A204.1 (cell line): ENCODE measurements at regions not wholly inside any gene's neighbourhood (a gene's known extent, or its start where the extent isn't known, plus 50 kb on each side); places are given as distances from the start of the nearest gene placed in this dataset.
"Not testable (repeated sequence)": the region's sequence is repeated elsewhere in the genome, so short reads cannot be mapped to it uniquely, and the experiment has no call there.

Experiments
- FAIRE-seq: peaks from 2 replicates; lab custom pipeline; 2012; peaks lifted over from hg19 to GRCh38; lab: Jason Lieb, UNC

DNA sequence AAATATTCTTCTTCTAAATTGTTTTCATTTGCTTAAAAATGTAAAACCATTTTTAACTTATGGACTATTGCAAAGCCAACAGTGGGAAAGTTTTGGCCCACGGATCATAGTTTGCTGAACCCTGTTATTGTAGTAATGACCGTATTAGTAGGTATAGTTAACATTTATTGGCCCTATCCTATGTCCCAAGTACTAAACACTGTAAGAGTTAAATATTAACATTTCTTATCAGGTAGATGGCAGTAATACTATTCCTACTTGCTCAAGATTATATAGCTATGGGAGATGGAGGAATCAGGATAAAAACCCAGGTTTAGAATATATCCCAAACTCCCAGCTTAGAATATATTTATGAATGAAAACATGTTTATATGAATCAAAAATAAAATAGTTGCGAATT lies 993.2 kb downstream of the SORCS3 start:
- FAIRE-seq, result no peak

DNA sequence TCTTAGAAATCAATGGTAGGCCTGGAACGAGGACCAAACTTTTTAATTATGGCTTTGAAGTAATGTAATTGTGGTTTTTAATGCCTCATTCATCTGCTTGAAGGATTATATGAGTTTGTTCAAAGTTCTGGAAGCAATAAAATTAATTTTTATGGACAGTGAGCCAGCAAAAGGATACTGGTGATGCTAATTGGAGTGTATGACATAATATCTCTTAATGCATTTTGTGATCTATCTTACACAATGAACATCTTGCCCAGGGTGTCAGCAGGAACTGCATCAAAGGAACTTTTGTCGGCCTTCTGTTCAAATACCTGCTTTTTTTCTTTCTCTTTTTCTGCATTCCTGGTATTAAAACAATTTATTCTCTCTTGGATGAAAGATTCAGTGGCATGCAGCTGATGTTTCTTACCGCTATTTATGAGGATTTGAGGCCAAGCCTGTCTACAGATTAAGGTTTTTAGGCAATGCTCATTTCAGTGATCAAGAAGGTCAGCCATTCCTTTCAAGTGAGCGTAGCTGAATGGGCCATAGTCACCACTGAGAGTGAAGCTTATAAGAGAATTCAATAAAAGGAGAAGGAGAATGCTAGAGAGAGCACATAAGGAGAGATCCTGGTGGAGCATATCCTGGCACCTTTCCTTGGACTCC lies 974.8 kb downstream of the SORCS3 start:
- FAIRE-seq, result no peak

DNA sequence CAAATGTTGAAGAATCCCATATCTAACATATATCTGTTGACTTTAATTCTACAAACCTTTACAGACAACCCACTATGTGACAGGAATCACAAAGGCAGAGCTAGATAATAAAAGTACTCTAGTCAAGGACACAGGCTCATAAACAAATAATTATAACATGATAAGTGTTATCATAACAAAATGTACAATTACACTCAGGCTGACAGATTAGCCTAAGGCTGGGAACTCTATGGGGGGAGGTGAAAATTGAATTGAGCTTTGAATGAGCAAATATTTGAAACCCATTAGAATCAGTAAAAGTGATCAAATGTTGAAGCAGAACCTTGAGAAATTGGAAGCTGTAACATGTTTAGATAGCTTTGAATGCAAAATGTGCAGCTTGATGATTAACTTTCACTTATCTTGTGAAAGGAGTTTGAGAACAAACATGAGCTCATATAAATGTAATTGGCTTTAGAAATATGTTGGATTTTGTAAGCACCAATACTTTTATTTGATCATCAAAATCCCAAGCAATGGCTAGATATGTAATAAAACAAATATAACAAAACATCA lies 970.2 kb downstream of the SORCS3 start:
- FAIRE-seq, result no peak

DNA sequence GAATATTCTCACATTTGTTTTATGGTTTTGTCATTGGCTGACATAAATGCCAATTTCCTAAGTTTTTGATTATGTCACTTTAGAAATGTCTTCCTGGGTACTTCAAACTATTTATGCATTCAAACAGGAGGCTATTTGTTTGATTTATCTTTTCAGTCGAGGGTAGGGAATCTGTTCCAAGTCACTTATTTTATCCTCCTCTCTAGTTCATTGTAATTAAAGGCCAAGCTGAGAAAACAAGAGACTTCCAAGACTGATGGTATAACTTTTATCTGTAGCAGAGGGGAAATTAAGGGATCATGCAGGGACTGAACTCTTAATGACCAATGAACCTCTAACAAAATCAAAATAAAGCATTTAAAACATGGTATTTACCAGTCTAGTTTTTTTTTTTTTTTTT lies 968.4 kb downstream of the SORCS3 start:
- no peak for FAIRE-seq

DNA sequence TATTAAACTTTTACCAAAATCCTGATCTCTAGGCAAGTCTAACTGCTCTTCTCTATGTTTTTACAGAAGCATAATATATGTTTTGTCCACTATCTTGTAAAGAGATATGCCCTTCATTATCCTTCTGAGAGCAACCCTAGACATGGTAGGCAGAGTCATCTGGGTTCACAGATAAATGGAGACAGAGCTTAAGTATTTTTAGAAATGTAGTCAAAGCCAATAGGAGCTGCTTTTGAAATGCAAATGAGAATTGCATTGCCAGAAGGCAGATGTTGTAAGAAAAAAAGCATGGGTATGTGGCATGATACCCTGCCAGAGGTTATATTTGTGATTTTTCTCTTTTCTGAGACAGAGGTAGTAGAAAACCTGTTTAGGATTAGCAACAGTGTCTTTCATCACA lies 964.8 kb downstream of the SORCS3 start:
- FAIRE-seq, result no peak

DNA sequence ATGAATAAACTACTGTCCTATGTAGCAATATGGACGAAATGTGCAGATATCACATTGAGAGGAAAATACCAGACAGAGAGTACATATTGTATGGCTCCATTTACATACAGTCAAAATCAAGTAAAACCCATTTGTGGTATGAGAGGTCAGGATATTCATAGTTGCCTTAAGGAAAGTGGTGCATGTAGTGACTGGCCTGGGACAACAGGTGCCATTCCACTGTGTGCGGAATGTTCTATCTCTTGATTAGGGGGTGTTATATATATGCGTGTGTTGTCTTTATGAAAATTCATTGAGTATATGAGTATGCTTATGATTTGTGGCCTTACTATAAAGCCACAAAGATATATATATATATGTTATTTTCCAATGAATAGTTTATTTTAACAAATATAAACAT lies 964.0 kb downstream of the SORCS3 start:
- no peak for FAIRE-seq

DNA sequence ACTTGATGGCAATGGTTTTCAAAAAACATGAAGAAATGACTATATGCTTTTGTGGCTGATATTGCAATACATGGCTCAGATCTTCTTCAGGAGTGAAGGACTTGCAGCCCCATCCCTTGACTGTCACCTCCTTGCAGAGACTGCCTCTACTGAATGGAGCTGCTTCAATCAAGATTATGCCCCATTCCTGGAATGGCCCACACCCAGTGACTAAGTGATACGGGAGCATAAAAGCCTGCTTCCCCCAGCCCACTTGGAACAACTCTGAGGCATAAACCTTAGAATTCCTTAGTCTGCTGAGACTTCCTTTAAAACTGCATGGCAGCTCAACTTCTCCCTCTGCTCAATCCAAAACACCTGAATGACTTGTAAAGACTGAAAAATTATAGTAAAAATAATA lies 957.1 kb downstream of the SORCS3 start:
- FAIRE-seq, result no peak

DNA sequence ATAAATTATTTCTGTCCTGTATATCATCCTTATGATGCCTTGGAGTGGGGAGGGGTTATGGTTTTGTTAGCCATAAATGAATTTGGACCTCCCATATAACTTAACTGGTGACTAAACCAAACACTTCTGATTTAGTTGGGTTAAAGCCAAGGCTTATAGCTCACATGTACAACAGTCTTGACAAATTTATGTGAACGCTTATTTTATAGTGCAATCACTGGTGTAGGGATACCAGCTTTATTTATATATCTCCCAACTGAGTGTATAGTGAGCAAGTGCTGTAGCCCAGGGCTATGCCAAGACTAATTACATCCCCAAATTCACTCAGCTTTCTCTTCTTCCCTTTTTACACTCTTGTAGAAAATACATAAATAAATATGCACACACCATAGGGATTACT lies 956.2 kb downstream of the SORCS3 start:
- FAIRE-seq, result no peak

DNA sequence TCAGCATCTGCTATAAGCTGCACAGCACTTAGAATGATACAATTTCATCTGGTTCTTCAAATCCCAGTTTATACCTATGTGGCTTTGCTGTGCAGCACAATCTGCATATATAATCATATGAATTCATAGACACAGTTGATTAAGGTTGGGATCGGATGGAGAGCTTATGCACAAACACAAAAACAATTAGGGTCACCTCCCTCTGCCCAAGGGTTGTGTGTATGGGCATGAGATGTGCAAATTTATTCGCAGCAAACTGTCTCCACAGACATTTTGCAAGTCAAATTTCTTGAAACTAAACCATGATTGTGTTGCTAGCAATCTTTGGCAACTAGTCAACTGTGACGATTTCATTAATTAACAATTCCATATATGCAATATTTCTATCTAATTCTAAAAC lies 955.7 kb downstream of the SORCS3 start:
- FAIRE-seq, result no peak

DNA sequence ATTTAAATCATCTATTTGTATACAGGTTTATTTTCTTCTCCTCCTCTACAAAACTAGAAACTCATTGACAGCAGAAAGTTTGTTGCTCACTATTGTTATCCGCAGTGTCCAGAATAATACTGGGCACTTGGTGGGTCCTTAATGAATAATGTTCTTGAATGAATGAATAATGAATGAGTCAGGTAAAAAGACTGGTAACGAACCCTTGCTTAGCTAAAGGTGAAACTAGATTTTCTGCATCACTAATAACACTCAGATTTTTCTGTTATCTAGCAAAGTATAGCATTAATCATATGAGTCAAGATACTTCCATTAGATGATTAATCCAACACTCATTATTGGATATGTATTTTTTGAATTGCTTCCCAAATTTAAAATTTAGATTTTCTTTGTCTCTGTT lies 953.2 kb downstream of the SORCS3 start:
- FAIRE-seq, result no peak

DNA sequence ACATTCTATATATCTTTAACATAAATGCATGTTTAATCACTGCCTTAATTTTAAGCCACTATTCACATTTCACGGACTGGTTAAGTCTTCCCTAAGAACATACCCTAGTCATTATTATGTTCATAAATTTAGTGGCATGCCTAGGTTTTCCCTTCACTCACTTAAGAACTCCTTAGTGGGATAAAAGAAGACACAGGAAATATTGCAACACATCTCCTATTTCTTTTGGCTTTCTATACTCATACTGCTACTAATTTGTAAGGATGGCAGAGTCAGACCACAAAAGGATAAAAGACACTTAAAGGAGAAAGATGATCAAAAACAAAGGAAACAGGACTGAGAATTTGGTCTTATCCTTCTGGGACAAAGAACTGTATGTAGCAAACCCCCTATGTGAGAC lies 951.4 kb downstream of the SORCS3 start:
- no peak for FAIRE-seq

DNA sequence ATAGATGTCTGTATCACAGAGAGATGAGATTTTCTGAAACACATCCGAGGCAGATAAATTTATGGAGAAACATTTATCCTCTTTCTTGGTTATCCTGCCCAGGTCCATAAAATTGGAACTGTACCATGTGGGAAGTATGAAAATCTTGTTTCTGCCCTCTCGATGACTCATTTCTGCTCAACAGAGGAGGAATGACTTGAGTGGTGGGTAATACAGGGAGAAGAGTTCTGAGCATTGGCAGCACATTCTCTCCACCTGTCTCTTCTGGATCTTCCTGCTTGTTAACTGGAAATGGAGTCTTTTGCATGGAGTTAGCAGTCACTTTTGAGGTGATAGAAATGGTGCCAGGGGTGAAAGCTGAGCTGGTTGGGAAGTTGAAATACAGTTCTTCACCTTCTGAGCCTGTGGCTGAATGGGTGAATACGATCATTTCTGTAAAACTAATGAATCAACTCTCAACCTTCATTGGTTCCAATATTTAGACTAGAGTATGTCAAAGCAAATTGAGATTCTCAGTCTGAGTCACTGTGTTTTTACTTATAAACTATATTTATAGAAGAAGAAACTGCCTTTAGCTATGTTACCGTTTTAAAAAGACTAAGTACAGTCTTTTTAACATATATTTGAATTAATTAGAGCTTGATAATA lies 945.5 kb downstream of the SORCS3 start:
- no peak for FAIRE-seq

DNA sequence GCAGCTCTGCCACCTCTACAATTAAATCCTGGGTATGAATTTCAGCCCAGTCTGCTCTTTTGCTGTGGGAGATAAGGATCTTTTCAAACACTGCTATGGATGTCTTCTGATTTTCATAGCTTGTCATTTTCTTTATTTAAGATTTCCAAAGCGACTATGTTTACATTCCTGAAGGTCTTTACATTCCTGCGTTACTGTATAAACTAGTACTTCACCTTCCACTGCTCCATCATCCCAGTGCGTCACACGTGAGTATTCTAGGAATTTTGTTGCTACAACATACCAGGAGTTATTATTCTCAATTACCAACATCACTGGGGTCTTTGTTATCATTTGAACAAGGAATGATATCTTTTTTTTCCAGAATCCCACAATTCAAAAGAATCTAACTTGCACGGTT lies 944.7 kb downstream of the SORCS3 start:
- FAIRE-seq, result no peak

DNA sequence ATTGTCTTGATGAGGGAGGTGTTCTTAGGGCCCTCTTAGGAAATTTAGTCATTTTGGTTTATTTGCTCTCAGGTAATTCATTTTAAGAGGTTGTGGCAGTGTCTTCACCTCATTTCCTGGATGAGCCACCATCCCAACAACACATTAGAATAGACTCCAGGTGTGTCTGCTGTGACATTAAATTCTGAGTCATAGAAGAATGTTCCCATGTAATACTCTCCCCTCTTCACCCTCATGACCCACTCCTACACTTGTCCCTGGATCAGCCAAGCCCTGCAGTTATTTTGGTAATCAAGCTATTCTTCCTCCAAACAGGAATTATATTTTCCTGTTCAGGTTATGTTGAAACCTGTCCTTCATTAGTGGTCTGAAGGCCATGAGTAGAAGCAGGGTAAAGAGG lies 944.1 kb downstream of the SORCS3 start:
- no peak for FAIRE-seq

DNA sequence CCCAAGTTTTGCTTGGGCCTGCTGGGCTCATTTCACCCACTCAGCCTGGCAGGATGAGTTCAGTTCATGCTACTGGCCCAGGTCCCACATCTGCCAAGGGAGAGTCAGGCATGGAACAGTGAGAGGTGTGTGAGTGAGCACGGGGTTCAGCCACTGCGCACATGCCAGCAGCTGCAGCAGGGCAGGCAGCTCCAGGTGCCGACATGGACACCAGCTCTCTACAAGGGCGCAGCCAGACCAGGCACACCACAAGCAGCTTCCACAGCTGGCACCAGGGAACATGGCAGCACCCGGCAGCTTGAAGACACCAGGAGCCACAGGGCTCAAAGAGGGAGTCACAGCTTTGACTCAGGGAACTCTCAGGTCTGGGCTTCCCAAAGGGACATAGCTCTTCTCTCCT lies 938.0 kb downstream of the SORCS3 start:
- FAIRE-seq, result no peak

DNA sequence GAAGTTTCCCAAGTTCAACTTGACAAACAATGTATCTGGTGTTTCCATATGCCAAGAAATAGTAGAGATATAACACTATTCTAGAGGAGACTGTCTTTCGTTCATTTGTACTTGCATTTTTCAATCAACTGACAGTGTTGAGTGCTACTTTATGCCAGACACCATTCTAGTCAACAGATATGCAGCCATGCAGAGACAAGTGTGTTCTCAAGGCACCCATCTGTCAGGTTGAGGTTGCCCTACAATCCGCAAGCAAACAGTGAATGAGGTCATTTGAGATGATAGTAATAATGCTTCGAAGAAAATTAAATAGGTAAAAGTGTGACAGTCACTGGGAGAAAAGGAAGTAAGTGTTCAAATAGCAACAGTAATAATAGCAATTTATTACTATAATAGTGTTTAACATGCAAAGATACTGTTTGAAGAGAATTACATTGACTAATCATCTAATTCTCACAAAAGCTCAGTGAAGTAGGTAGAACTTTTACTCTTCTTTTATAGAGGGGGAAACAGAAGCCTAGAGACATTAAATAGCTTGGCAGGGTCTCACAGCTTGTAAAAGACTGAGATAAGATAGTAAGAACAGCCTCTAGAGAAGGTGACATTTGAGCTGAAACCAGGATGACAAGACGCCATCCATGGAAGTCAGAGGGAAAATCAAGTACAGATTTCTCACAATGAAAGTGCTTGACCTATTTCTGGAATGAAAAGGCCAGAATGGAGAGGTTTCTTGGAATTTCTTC lies 936.9 kb downstream of the SORCS3 start:
- FAIRE-seq, result no peak

DNA sequence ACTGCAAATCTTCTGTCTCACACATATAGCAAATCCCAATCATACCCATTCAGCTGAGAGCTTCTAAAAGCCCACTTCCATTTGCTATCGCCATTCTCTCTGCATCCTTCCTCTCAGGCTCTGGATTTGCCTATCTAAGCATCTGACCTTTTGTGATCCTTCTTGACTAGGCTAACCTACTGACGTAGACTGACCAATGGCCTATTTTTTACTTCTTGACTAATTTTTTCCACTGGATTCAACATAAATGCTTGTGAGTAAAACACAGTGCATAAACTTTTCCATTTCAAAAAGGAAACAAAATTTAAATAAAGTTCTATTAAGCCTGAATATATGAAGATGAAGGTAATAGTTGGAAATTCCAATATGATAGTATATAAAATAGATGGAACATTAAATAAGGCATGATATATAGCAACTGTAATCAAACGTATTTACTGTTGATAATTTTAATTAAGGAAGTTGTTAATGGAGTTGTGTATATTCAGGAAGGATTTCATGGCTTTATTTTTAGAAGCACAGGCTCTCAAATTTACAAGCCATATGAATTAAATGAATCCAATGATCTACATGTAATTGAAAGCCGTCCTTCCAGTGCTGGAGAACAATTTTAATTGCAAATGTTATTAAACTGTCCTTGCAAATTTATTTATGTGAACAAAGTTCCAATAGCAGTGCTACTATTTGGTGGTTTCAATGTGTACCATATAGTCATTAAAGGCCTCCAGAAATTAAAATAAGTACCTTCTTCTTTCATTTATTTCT lies 918.4 kb downstream of the SORCS3 start:
- FAIRE-seq, result no peak

DNA sequence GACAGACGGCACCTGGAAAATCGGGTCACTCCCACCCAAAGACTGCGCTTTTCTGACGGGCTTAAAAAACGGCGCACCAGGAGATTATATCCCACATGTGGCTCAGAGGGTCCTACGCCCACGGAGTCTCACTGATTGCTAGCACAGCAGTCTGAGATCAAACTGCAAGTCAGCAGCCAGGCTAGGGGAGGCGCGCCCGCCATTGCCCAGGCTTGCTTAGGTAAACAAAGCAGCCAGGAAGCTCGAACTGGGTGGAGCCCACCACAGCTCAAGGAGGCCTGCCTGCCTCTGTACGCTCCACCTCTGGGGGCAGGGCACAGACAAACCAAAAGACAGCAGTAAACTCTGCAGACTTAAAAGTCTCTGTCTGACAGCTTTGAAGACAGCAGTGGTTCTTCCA lies 909.4 kb downstream of the SORCS3 start:
- FAIRE-seq, result not testable (repeated sequence)

DNA sequence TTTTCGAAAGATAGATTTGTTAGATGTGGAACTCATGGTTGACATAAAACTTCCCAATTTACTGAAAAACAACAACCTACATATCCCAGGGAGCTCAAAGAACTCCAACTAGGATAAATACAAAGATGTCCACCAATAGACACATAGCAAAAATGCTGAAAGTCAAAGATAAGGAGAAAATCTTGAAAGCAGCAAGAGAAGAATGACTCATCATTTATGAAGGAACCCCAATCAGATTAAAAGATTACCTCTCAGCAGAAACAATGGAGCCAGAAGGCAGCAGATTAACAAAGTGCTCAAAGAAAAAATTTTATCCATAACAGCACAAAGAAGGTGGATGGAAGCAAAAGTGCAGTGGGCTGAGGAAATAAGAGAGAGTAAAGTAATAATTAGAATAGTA lies 908.6 kb downstream of the SORCS3 start:
- no peak for FAIRE-seq

DNA sequence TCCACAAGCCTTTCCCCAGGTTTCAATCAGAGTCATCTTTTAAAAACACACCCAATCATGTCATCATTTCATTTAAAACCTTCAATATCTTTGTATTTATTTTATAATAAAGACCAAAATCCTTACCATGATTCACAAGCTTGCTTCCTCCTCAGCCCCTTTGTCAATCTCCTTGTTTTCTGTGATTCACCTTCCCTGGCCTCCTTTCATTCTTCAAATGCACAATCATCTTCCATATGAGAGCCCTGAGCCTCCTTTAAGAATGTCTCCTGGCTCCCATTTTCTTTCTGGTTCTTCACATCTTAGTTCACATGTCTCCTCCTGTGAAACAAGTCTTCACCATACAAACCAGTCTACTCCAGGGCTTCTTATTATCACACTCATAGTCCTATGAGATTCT lies 904.0 kb downstream of the SORCS3 start:
- no peak for FAIRE-seq

DNA sequence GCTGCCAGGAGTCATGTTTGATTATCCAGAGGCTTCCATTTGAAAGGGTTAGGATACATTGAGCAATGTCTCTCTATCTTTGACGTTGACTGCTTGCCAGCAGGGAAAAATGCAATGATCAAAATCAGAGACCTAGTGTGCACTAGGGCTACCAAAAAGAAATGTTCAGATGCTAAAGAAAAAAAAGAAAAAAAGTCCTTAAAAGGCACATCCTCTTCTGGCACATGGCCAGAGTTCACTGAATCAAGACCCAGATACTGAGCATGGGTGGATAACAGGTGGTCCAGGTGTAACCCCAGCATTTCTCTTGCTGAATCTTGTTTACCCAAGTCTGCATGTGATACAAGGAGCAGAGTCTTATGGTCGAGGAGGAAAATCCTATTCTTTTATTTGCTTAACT lies 899.3 kb downstream of the SORCS3 start:
- no peak for FAIRE-seq

DNA sequence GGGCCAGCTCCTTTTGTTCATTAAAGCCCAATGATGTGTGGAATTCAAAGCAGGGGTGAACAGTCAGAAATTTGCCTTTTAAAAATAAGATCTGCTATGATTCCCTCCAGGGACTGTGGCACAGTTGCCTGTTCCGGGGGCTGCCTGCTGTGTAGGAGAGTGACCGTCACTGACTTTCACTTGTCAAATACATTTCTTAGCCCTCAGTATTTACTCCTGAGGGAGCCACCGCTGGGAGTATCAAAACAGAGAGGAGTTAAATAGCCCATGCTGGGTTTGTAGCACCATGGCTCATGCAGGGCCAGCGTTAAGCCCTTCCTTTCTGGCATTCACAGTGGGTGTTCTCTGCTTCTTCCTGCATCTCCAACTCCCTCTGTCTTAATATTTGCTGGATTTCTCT lies 897.8 kb downstream of the SORCS3 start:
- FAIRE-seq, result no peak

DNA sequence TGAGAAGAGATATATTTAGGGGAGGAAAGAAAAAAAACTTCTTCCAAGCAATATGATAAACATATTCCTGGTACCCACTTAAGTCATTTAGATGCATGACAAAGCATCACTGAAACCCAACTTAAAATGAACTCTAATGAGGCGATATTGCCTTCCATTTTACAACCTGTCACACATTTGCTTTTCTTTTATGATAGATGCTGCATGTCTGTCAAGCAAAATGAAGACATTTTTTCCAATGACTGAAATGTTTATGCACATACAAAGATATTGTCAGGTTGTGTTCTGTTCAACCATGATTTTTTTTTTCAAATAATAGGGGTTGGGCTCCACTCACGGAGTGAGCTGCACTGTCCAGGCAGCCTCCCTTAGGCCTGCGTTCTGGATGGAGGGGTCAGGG lies 894.4 kb downstream of the SORCS3 start:
- no peak for FAIRE-seq
